MM.1S (cell line): ENCODE measurements at regions not wholly inside any gene's neighbourhood (a gene's known extent, or its start where the extent isn't known, plus 50 kb on each side); places are given as distances from the start of the nearest gene placed in this dataset.

Experiments
- DNase-seq: peaks from one replicate; pipeline ENCODE4 v3.0.0-alpha.2; 2015
- H2AFZ ChIP-seq: fragments of 300-600 bp; sonication (generic); 2 replicates; pipeline ENCODE4 v1.6.0; 2016; ENCODE audit warnings: antibody characterized with exemption, low read length
- H3F3A ChIP-seq: fragments of 300-600 bp; sonication (generic); 2 replicates; pipeline ENCODE4 v1.6.1; 2016; ENCODE audit warnings: mild to moderate bottlenecking, antibody characterized with exemption, low read length, moderate library complexity, mixed read lengths; ENCODE audit not compliant: insufficient read depth
- H3K27ac ChIP-seq: fragments of 300-600 bp; sonication (generic); 2 replicates; pipeline ENCODE4 v1.5.1; 2016; ENCODE audit warnings: mild to moderate bottlenecking, low read length
- H3K27me3 ChIP-seq: fragments of 300-600 bp; sonication (generic); replicated peaks from 2 replicates; pipeline ENCODE4 v1.6.0; 2016; ENCODE audit warnings: low read length; ENCODE audit not compliant: insufficient read depth
- H3K36me3 ChIP-seq: fragments of 300-600 bp; sonication (generic); replicated peaks from 2 replicates; pipeline ENCODE4 v1.6.1; 2016; ENCODE audit warnings: mild to moderate bottlenecking, low read length, mixed read lengths; ENCODE audit not compliant: insufficient read depth
- H3K4me1 ChIP-seq: fragments of 300-600 bp; sonication (generic); 2 replicates; pipeline ENCODE4 v1.6.1; 2016; ENCODE audit warnings: low read length, mixed read lengths
- H3K4me2 ChIP-seq: fragments of 300-600 bp; sonication (generic); 2 replicates; pipeline ENCODE4 v1.6.0; 2016; ENCODE audit warnings: low read depth, low read length
- H3K4me3 ChIP-seq: fragments of 300-600 bp; sonication (generic); 2 replicates; pipeline ENCODE4 v1.5.1; 2016; ENCODE audit warnings: low read length, mixed read lengths
- H3K79me2 ChIP-seq: fragments of 300-600 bp; sonication (generic); 2 replicates; pipeline ENCODE4 v1.6.1; 2016; ENCODE audit warnings: mixed run types, low read length, mixed read lengths
- H3K9ac ChIP-seq: fragments of 300-600 bp; sonication (generic); 2 replicates; pipeline ENCODE4 v1.6.1; 2016; ENCODE audit warnings: low read length, mixed read lengths
- H3K9me2 ChIP-seq: fragments of 300-600 bp; sonication (generic); replicated peaks from 2 replicates; pipeline ENCODE4 v1.6.1; 2016; ENCODE audit warnings: mild to moderate bottlenecking, low read length, mixed read lengths; ENCODE audit not compliant: insufficient read depth
- H3K9me3 ChIP-seq: fragments of 300-600 bp; sonication (generic); replicated peaks from 2 replicates; pipeline ENCODE4 v1.6.1; 2016; ENCODE audit warnings: mild to moderate bottlenecking, low read length, mixed read lengths; ENCODE audit not compliant: insufficient read depth
- H4K20me1 ChIP-seq: fragments of 300-600 bp; sonication (generic); 2 replicates; pipeline ENCODE4 v1.6.1; 2016; ENCODE audit warnings: mild to moderate bottlenecking, low read length, moderate library complexity, mixed read lengths; ENCODE audit not compliant: insufficient read depth
- CTCF ChIP-seq: fragments of 300-600 bp; sonication (generic); IDR thresholded peaks from 2 replicates; pipeline ENCODE4 v1.5.1; 2016; ENCODE audit warnings: antibody characterized with exemption, low read length, mixed read lengths
- EZH2 ChIP-seq: fragments of 300-600 bp; sonication (generic); optimal IDR thresholded peaks from 2 replicates; pipeline ENCODE3; 2017; ENCODE audit warnings: low read depth, mild to moderate bottlenecking, antibody characterized with exemption, low read length, mixed read lengths
- EZH2phosphoT487 ChIP-seq: fragments of 300-600 bp; sonication (generic); IDR thresholded peaks from 2 replicates; pipeline ENCODE4 v1.6.1; 2018; ENCODE audit warnings: antibody characterized with exemption, low read length

GRCh38 chr10:10204415-10204814, 813.3 kb upstream of the CELF2 start:
- no peaks in the 10 kb centered on the region for H3K36me3 ChIP-seq
- TF ChIP-seq EZH2phosphoT487 (no peak), EZH2 (no peak), CTCF (no peak)
- no peaks in the 10 kb centered on the region for H4K20me1 ChIP-seq
- no peaks in the 10 kb centered on the region for H3K9me3 ChIP-seq
- no peak overlapping the region for H3K4me2 ChIP-seq
- no peaks in the 10 kb centered on the region for H3K79me2 ChIP-seq
- H3K9me2 ChIP-seq: no peaks in the 10 kb centered on the region
- H3K4me1 ChIP-seq: no peaks in the 10 kb centered on the region
- no peaks in the 10 kb centered on the region for H3F3A ChIP-seq
- DNase-seq: no peak
- no peak overlapping the region for H3K4me3 ChIP-seq
- no peak overlapping the region for H3K27ac ChIP-seq
- no peak overlapping the region for H2AFZ ChIP-seq
- H3K9ac ChIP-seq: no peak overlapping the region
- no peaks in the 10 kb centered on the region for H3K27me3 ChIP-seq

GRCh38 chr10:10205906-10206305, 811.8 kb upstream of the CELF2 start:
- Histone ChIP-seq H3K4me3 (no peak overlapping the region), H3K4me1 (no peaks in the 10 kb centered on the region), H3K9me2 (no peaks in the 10 kb centered on the region), H3K79me2 (no peaks in the 10 kb centered on the region), H3K9me3 (no peaks in the 10 kb centered on the region), H3K27me3 (no peaks in the 10 kb centered on the region), H3K4me2 (no peak overlapping the region), H3K36me3 (no peaks in the 10 kb centered on the region), H2AFZ (no peak overlapping the region), H3K27ac (no peak overlapping the region), H3K9ac (no peak overlapping the region), H3F3A (no peaks in the 10 kb centered on the region), H4K20me1 (no peaks in the 10 kb centered on the region)
- TF ChIP-seq CTCF: no peak
- no peak for TF ChIP-seq EZH2phosphoT487
- TF ChIP-seq EZH2: no peak
- no peak for DNase-seq

- H3K27me3 ChIP-seq: no peaks in the 10 kb centered on the region
- H3K4me2 ChIP-seq: no peak overlapping the region
- H3K9ac ChIP-seq: no peak overlapping the region
- no peaks in the 10 kb centered on the region for H3K4me1 ChIP-seq
- no peak for TF ChIP-seq CTCF
- TF ChIP-seq EZH2phosphoT487: no peak
- no peak for TF ChIP-seq EZH2
- H3K9me3 ChIP-seq: no peaks in the 10 kb centered on the region
- H3K27ac ChIP-seq: no peak overlapping the region
- H3K79me2 ChIP-seq: no peaks in the 10 kb centered on the region
- no peak overlapping the region for H2AFZ ChIP-seq
- H3F3A ChIP-seq: no peaks in the 10 kb centered on the region
- no peak for DNase-seq
- no peaks in the 10 kb centered on the region for H3K9me2 ChIP-seq
- H3K36me3 ChIP-seq: no peaks in the 10 kb centered on the region
- H3K4me3 ChIP-seq: no peak overlapping the region
- no peaks in the 10 kb centered on the region for H4K20me1 ChIP-seq
Measured at GRCh38 chr10:10207538-10207937, 810.1 kb upstream of the CELF2 start.
